Transverse colon (tissue), 4 donors: ENCODE measurements at regions not wholly inside any gene's neighbourhood (a gene's known extent, or its start where the extent isn't known, plus 50 kb on each side); places are given as distances from the start of the nearest gene placed in this dataset.
"Not testable (repeated sequence)": the region's sequence is repeated elsewhere in the genome, so short reads cannot be mapped to it uniquely, and the experiment has no call there.

Source experiments
- DNase-seq: peaks from one replicate; pipeline ENCODE4 v3.0.0-alpha.2; 2019
- H3K27ac ChIP-seq, 4 donors: fragments of 200-600 bp; sonication (generic); 2 replicates each; pipeline ENCODE4 v1.5.1; 2016 to 2018; ENCODE audit warnings: inconsistent platforms in 4 of 4
- H3K27me3 ChIP-seq: fragments of 200-600 bp; sonication (generic); 2 replicates; pipeline ENCODE4 v1.5.1; 2017; ENCODE audit warnings: inconsistent platforms
- H3K36me3 ChIP-seq, 4 donors: fragments of 200-600 bp; sonication (generic); 2 replicates each; pipeline ENCODE4 v1.5.1; 2017 to 2019; ENCODE audit warnings: inconsistent platforms in 4 of 4
- H3K4me1 ChIP-seq, 4 donors: fragments of 200-600 bp; sonication (generic); 2 replicates each; pipeline ENCODE4 v1.5.1; 2017 to 2020; ENCODE audit warnings: inconsistent platforms in 4 of 4
- H3K4me3 ChIP-seq, 4 donors: fragments of 200-600 bp; sonication (generic); 1 replicate in 1 of 4; 2 replicates in 3 of 4; pipeline versions ENCODE4 v1.5.1 to v1.6.1; 2017 to 2019; ENCODE audit warnings: inconsistent platforms in 4 of 4
- H3K9me3 ChIP-seq, 2 donors: fragments of 200-600 bp; sonication (generic); 2 replicates each; pipeline ENCODE4 v1.5.1; 2017 to 2019; ENCODE audit warnings: inconsistent platforms in 2 of 2
- CTCF ChIP-seq, 5 experiments: fragments of 200-600 bp in 3 of 5; fragments of 450-650 bp in 2 of 5; sonication (generic) in 3 of 5; IDR thresholded peaks; 1 replicate in 2 of 5; 2 replicates in 3 of 5; pipeline ENCODE4 v1.5.1; 2016 to 2017; ENCODE audit warnings: antibody characterized with exemption in 5 of 5, inconsistent platforms in 3 of 5, mild to moderate bottlenecking in 2 of 5, moderate library complexity in 1 of 5
- EP300 ChIP-seq: sonication (generic); formaldehyde crosslinking; IDR thresholded peaks from one replicate; pipeline ENCODE4 v1.6.1; 2017; ENCODE audit warnings: antibody characterized with exemption, low read depth
- POLR2A ChIP-seq: fragments of 450-650 bp; IDR thresholded peaks from one replicate; pipeline ENCODE4 v1.6.1; 2016; ENCODE audit warnings: antibody characterized with exemption, mild to moderate bottlenecking, moderate library complexity
- POLR2AphosphoS5 ChIP-seq, 3 donors: sonication (generic); formaldehyde crosslinking; IDR thresholded peaks; one replicate each; pipeline ENCODE4 v1.6.1; 2016; ENCODE audit warnings: antibody characterized with exemption in 3 of 3
- WGBS, 2 donors: methylation state at CpG; one replicate each; pipeline ENCODE4 v1.1.5; 2018; ENCODE audit warnings: low coverage in 1 of 2; 5-methylcytosine and 5-hydroxymethylcytosine counted together
- in situ Hi-C, 4 donors: fragments of 200-750 bp; cut with MboI; loops; one replicate each; pipeline versions ENCODE4 v1.15.0 to v1.15.1; 2017; ENCODE audit warnings: low sequenced_read_pairs in 3 of 4, low pct_ligation_motif_present in 1 of 4, low pct_unique_long_range_greater_than_20kb in 1 of 4
- intact Hi-C: fragments of 100-400 bp; cut with DNase I; formaldehyde crosslinking; loops from one replicate; pipeline ENCODE4 v1.15.1; 2023; ENCODE audit warnings: low total_unique reads

GRCh38 chr16:88195911-88196465 is 186.8 kb upstream of the ZNF469 start:
- H3K9me3 ChIP-seq = no peaks in the 10 kb centered on the region
- H3K27me3 ChIP-seq = peaks cover 13% of the 10 kb centered on the region
- H3K27ac ChIP-seq = no peak overlapping the region
- H3K4me1 ChIP-seq = peaks cover 0 to 5% (median 0%) of the 10 kb centered on the region in 4 donors
- 88% methylated on average over 9 of the region's 9 CpGs; no CpG with 5 or more reads in 1 of the 2 donors for WGBS, 2 donors
- no peak for DNase-seq
- no peak for TF ChIP-seq CTCF (IDR thresholded peaks at IDR 0.05)
- TF ChIP-seq EP300 = no peak
- TF ChIP-seq POLR2AphosphoS5 (IDR thresholded peaks at IDR 0.05) = no peak
- no peak for TF ChIP-seq POLR2A
- in situ Hi-C loops (no loop called here), intact Hi-C loops (loop anchor here (10.0 kb wide), 1 partner anchor 239 kb away; no protein-coding TSS in a partner anchor)
- no peaks in the 10 kb centered on the region for H3K36me3 ChIP-seq
- H3K4me3 ChIP-seq = no peak overlapping the region

- Histone ChIP-seq H3K4me1 (peaks cover 0 to 5% (median 0%) of the 10 kb centered on the region in 4 donors), H3K9me3 (no peaks in the 10 kb centered on the region), H3K4me3 (no peak overlapping the region), H3K27ac (no peak overlapping the region), H3K36me3 (no peaks in the 10 kb centered on the region), H3K27me3 (peaks cover 13% of the 10 kb centered on the region)
- DNase-seq = no peak
- intact Hi-C loops = loop anchor here (10.0 kb wide), 1 partner anchor 238 kb away; no protein-coding TSS in a partner anchor
- in situ Hi-C loops = no loop called here
- no peak for TF ChIP-seq CTCF (IDR thresholded peaks at IDR 0.05)
- TF ChIP-seq POLR2A = no peak
- TF ChIP-seq POLR2AphosphoS5 (IDR thresholded peaks at IDR 0.05) = no peak
- WGBS, 2 donors = 80 to 94% methylated on average over 1 to 16 of the region's 16 CpGs
Measured at GRCh38 chr16:88196471-88197400, 186.0 kb upstream of the ZNF469 start.

GRCh38 chr16:88197481-88198456 is 185.0 kb upstream of the ZNF469 start:
- H3K9me3 ChIP-seq = no peaks in the 10 kb centered on the region
- H3K27me3 ChIP-seq = peaks cover 13% of the 10 kb centered on the region
- no peaks in the 10 kb centered on the region for H3K36me3 ChIP-seq
- H3K27ac ChIP-seq = no peak overlapping the region
- no peak overlapping the region for H3K4me3 ChIP-seq
- TF ChIP-seq POLR2AphosphoS5 (IDR thresholded peaks at IDR 0.05) = no peak
- no peak for TF ChIP-seq EP300
- TF ChIP-seq POLR2A = no peak
- no peak for TF ChIP-seq CTCF (IDR thresholded peaks at IDR 0.05)
- no peak for DNase-seq
- intact Hi-C loops = loop anchor here (10.0 kb wide), 1 partner anchor 237 kb away; no protein-coding TSS in a partner anchor
- 84 to 100% methylated on average over 3 to 20 of the region's 20 CpGs for WGBS, 2 donors
- peaks cover 0 to 5% (median 0%) of the 10 kb centered on the region in 4 donors for H3K4me1 ChIP-seq
- in situ Hi-C loops = no loop called here

GRCh38 chr16:88198457-88199295 is 184.1 kb upstream of the ZNF469 start:
- H3K4me1 ChIP-seq, H3K4me3 ChIP-seq, H3K27ac ChIP-seq, H3K36me3 ChIP-seq, in situ Hi-C loops, H3K9me3 ChIP-seq, DNase-seq: not testable (repeated sequence)
- intact Hi-C loops = loop anchor here (10.0 kb wide), 1 partner anchor 236 kb away; no protein-coding TSS in a partner anchor
- peaks cover 13% of the 10 kb centered on the region for H3K27me3 ChIP-seq
- WGBS, 2 donors = 83% methylated on average over 19 of the region's 26 CpGs; no CpG with 5 or more reads in 1 of the 2 donors

- H3K9me3 ChIP-seq, H3K4me1 ChIP-seq, in situ Hi-C loops, H3K4me3 ChIP-seq, H3K36me3 ChIP-seq, DNase-seq, H3K27ac ChIP-seq: not testable (repeated sequence)
- H3K27me3 ChIP-seq = peaks cover 10% of the 10 kb centered on the region
- 75 to 89% methylated on average over 2 to 24 of the region's 25 CpGs for WGBS, 2 donors
- intact Hi-C loops = loop anchor here (10.0 kb wide), 1 partner anchor 235 kb away; no protein-coding TSS in a partner anchor
Measured at GRCh38 chr16:88199296-88200153, 183.2 kb upstream of the ZNF469 start.
